Transverse colon (tissue), 3 donors: ENCODE measurements at regions not wholly inside any gene's neighbourhood (a gene's known extent, or its start where the extent isn't known, plus 50 kb on each side); places are given as distances from the start of the nearest gene placed in this dataset.

Experiments used
- POLR2A ChIP-seq: fragments of 450-650 bp; IDR thresholded peaks from one replicate; pipeline ENCODE4 v1.6.1; 2016; ENCODE audit warnings: antibody characterized with exemption, mild to moderate bottlenecking, moderate library complexity
- TF ChIP-seq, protein P1 (sequence below), 5 experiments: fragments of 200-600 bp in 3 of 5; fragments of 450-650 bp in 2 of 5; sonication (generic) in 3 of 5; IDR thresholded peaks; 1 replicate in 2 of 5; 2 replicates in 3 of 5; pipeline ENCODE4 v1.5.1; 2016 to 2017; ENCODE audit warnings: antibody characterized with exemption in 5 of 5, inconsistent platforms in 3 of 5, mild to moderate bottlenecking in 2 of 5, moderate library complexity in 1 of 5

DNA sequence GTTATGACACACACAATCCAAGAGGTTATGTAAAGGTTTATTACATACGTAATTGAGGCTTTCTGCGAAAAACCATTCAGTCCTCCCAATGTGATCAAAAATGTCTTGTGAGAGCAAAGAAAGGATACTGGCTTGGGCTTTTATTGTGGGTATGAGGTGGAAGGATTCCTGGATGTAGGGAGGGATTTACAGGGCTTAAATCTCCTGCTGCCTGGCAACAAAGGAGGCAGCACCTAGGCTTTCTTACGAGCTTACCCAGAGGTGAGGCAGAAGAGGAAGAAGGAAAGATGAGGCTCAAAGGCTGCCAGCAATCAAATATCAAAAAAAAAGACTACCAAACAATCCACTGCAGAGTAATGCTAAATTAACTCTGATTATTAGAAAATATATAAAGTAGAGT lies 1149.5 kb upstream of the POT1 start:
- TF ChIP-seq POLR2A, result no peak
- TF ChIP-seq, protein P1, sequence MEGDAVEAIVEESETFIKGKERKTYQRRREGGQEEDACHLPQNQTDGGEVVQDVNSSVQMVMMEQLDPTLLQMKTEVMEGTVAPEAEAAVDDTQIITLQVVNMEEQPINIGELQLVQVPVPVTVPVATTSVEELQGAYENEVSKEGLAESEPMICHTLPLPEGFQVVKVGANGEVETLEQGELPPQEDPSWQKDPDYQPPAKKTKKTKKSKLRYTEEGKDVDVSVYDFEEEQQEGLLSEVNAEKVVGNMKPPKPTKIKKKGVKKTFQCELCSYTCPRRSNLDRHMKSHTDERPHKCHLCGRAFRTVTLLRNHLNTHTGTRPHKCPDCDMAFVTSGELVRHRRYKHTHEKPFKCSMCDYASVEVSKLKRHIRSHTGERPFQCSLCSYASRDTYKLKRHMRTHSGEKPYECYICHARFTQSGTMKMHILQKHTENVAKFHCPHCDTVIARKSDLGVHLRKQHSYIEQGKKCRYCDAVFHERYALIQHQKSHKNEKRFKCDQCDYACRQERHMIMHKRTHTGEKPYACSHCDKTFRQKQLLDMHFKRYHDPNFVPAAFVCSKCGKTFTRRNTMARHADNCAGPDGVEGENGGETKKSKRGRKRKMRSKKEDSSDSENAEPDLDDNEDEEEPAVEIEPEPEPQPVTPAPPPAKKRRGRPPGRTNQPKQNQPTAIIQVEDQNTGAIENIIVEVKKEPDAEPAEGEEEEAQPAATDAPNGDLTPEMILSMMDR (IDR thresholded peaks at IDR 0.05), result no peak
